Liver (tissue), 8 donors: ENCODE measurements at regions not wholly inside any gene's neighbourhood (a gene's known extent, or its start where the extent isn't known, plus 50 kb on each side); places are given as distances from the start of the nearest gene placed in this dataset.

ENCODE experiments used
- DNase-seq: peaks from one replicate; pipeline ENCODE4 v3.0.0-alpha.2; 2017; ENCODE audit warnings: low spot score
- H3K27ac ChIP-seq, 2 donors: one replicate each; pipeline ENCODE4 v1.7.0; 2013; ENCODE audit warnings: inconsistent platforms in 2 of 2, low read length in 2 of 2, control low read depth in 1 of 2, low read depth in 1 of 2, mild to moderate bottlenecking in 1 of 2
- H3K27me3 ChIP-seq, 4 donors: one replicate each; pipeline versions ENCODE4 v1.6.1 to v1.7.0; 2013; ENCODE audit warnings: low read length in 3 of 4, inconsistent platforms in 1 of 4, mild to moderate bottlenecking in 1 of 4, moderate library complexity in 1 of 4; ENCODE audit not compliant: control insufficient read depth in 4 of 4, insufficient read depth in 4 of 4
- H3K36me3 ChIP-seq, 4 donors: one replicate each; pipeline versions ENCODE4 v1.6.1 to v1.7.0; 2013; ENCODE audit warnings: low read length in 3 of 4, mild to moderate bottlenecking in 3 of 4, low read depth in 1 of 4, moderate library complexity in 1 of 4; ENCODE audit not compliant: control insufficient read depth in 4 of 4, insufficient read depth in 3 of 4
- H3K4me1 ChIP-seq, 4 donors: one replicate each; pipeline versions ENCODE4 v1.6.1 to v1.7.0; 2013; ENCODE audit warnings: low read length in 3 of 4, mild to moderate bottlenecking in 3 of 4, moderate library complexity in 1 of 4; ENCODE audit not compliant: control insufficient read depth in 4 of 4, insufficient read depth in 4 of 4
- H3K4me3 ChIP-seq, 3 donors: one replicate each; pipeline versions ENCODE4 v1.6.1 to v1.7.0; 2013; ENCODE audit warnings: low read length in 3 of 3, control low read depth in 1 of 3, low read depth in 1 of 3, mild to moderate bottlenecking in 1 of 3
- H3K9ac ChIP-seq, 2 donors: one replicate each; pipeline ENCODE4 v1.7.0; 2013; ENCODE audit warnings: low read length in 2 of 2, mild to moderate bottlenecking in 2 of 2, moderate library complexity in 2 of 2, control low read depth in 1 of 2, low read depth in 1 of 2
- H3K9me3 ChIP-seq, 4 donors: one replicate each; pipeline versions ENCODE4 v1.6.1 to v1.7.0; 2013; ENCODE audit warnings: low read length in 3 of 4; ENCODE audit not compliant: control insufficient read depth in 4 of 4
- ATF3 ChIP-seq: IDR thresholded peaks from 2 replicates; pipeline ENCODE4 v1.6.1; 2016; ENCODE audit warnings: antibody characterized with exemption
- CTCF ChIP-seq: fragments of 150-350 bp; IDR thresholded peaks from 2 replicates; pipeline ENCODE4 v1.5.1; 2017; ENCODE audit warnings: improper control_type of control experiment, low read depth, low read length; ENCODE audit not compliant: missing input control
- EGR1 ChIP-seq, 2 donors: IDR thresholded peaks; 2 replicates each; pipeline ENCODE4 v1.6.1; 2016 to 2018; ENCODE audit warnings: antibody characterized with exemption in 2 of 2, low read depth in 2 of 2
- FOXA1 ChIP-seq: IDR thresholded peaks from 2 replicates; pipeline ENCODE4 v1.6.1; 2016; ENCODE audit warnings: antibody characterized with exemption
- FOXA2 ChIP-seq: IDR thresholded peaks from 2 replicates; pipeline ENCODE4 v1.6.1; 2016; ENCODE audit warnings: antibody characterized with exemption
- HNF4A ChIP-seq, 2 donors: conservative IDR thresholded peaks; 2 replicates each; pipeline ENCODE4 v1.6.1; 2016; ENCODE audit warnings: antibody characterized with exemption in 2 of 2, mild to moderate bottlenecking in 2 of 2
- JUND ChIP-seq, 2 donors: IDR thresholded peaks; 2 replicates each; pipeline ENCODE4 v1.6.1; 2016; ENCODE audit warnings: antibody characterized with exemption in 2 of 2
- MAX ChIP-seq: IDR thresholded peaks from 2 replicates; pipeline ENCODE4 v1.6.1; 2016; ENCODE audit warnings: antibody characterized with exemption
- NR2F2 ChIP-seq: IDR thresholded peaks from 2 replicates; pipeline ENCODE4 v1.6.1; 2016; ENCODE audit warnings: antibody characterized with exemption
- REST ChIP-seq: IDR thresholded peaks from 2 replicates; pipeline ENCODE4 v1.6.1; 2016; ENCODE audit warnings: antibody characterized with exemption, mild to moderate bottlenecking
- RXRA ChIP-seq, 2 donors: IDR thresholded peaks; 2 replicates each; pipeline ENCODE4 v1.6.1; 2017 to 2018; ENCODE audit warnings: antibody characterized with exemption in 2 of 2, mild to moderate bottlenecking in 1 of 2
- YY1 ChIP-seq: IDR thresholded peaks from 2 replicates; pipeline ENCODE4 v1.6.1; 2016; ENCODE audit warnings: antibody characterized with exemption, mild to moderate bottlenecking
- ZBTB33 ChIP-seq: IDR thresholded peaks from 2 replicates; pipeline ENCODE4 v1.6.1; 2016; ENCODE audit warnings: antibody characterized with exemption
- WGBS: extraction: QIAGEN DNeasy Blood & Tissue Kit; methylation state at CpG from one replicate; pipeline ENCODE4 v1.1.7; 2013; 5-methylcytosine and 5-hydroxymethylcytosine counted together
- donor health status: healthy.
- donor health status: healthy.
- donor health status: healthy.
- donor health status: healthy.
- donor health status: healthy.

- Histone ChIP-seq H3K27ac (no peak overlapping the region), H3K4me3 (no peak overlapping the region)
- WGBS: 23% methylated on average over 24 of the region's 24 CpGs
These were observed 155.1 kb upstream of the FRMD4B start for GRCh38 chr3:69540706-69541581.

GRCh38 chr3:69539134-69539533 lies 153.2 kb upstream of the FRMD4B start:
- H3K9ac ChIP-seq: no peak overlapping the region
- H3K27me3 ChIP-seq: peaks cover 2 to 13% (median 4%) of the 10 kb centered on the region in 4 donors
- no peak for TF ChIP-seq MAX
- TF ChIP-seq REST: no peak
- TF ChIP-seq HNF4A (conservative IDR thresholded peaks at IDR 0.05): no peak
- no peak for TF ChIP-seq NR2F2
- TF ChIP-seq JUND (IDR thresholded peaks at IDR 0.05): no peak
- no peak for TF ChIP-seq FOXA1
- TF ChIP-seq EGR1 (IDR thresholded peaks at IDR 0.05; ENCODE audit: low read depth in 2 of 2): no peak
- no peak for TF ChIP-seq ATF3
- no peak for TF ChIP-seq ZBTB33
- no peak for TF ChIP-seq RXRA (IDR thresholded peaks at IDR 0.05)
- TF ChIP-seq YY1: no peak
- TF ChIP-seq CTCF: no peak
- TF ChIP-seq FOXA2: no peak
- no peaks in the 10 kb centered on the region for H3K9me3 ChIP-seq
- no peaks in the 10 kb centered on the region for H3K36me3 ChIP-seq
- no peak overlapping the region for H3K4me3 ChIP-seq
- peaks cover 11 to 17% (median 16%) of the 10 kb centered on the region in 4 donors for H3K4me1 ChIP-seq
- 12% methylated on average over 2 of the region's 2 CpGs for WGBS
- H3K27ac ChIP-seq: no peak overlapping the region
- no peak for DNase-seq

More at GRCh38 chr3:69540706-69541581, 155.1 kb upstream of the FRMD4B start:
- Histone ChIP-seq H3K36me3 (no peaks in the 10 kb centered on the region), H3K27me3 (peaks cover 2 to 13% (median 4%) of the 10 kb centered on the region in 4 donors), H3K4me1 (peaks cover 11 to 17% (median 16%) of the 10 kb centered on the region in 4 donors), H3K9me3 (no peaks in the 10 kb centered on the region), H3K9ac (no peak overlapping the region)
- DNase-seq: no peak
- TF ChIP-seq ATF3 (no peak), HNF4A (conservative IDR thresholded peaks at IDR 0.05) (no peak)
